H1 (cell line): ENCODE measurements at regions not wholly inside any gene's neighbourhood (a gene's known extent, or its start where the extent isn't known, plus 50 kb on each side); places are given as distances from the start of the nearest gene placed in this dataset.

ENCODE experiments used
- CTCF ChIA-PET: fragments of 300-600 bp; sonication (Branson Sonifier 250); formaldehyde crosslinking; loops from one replicate; lab custom pipeline; 2021; ENCODE audit not compliant: partially characterized antibody; lab: Charles Lee
- POLR2A ChIA-PET: fragments of 300-600 bp; sonication (Branson Sonifier 250); formaldehyde crosslinking; loops from one replicate; lab custom pipeline; 2021; ENCODE audit warnings: inconsistent platforms; ENCODE audit not compliant: partially characterized antibody; lab: Charles Lee
- DNase-seq, 2 experiments: peaks; one replicate each; pipeline versions ENCODE4 v3.0.0 to v3.0.0-alpha.2; 2010 to 2022; ENCODE audit warnings: low spot score in 2 of 2, low read depth in 1 of 2, mixed read lengths in 1 of 2
- FAIRE-seq: peaks from 2 replicates; lab custom pipeline; 2011; peaks lifted over from hg19 to GRCh38; lab: Jason Lieb, UNC
- H2AFZ ChIP-seq: 2 replicates; pipeline ENCODE4 v1.8.1; 2012; ENCODE audit warnings: low read length, inconsistent platforms
- H2AK5ac ChIP-seq: 2 replicates; pipeline ENCODE4 v1.6.1; 2013; ENCODE audit warnings: low read depth, low read length
- H2BK120ac ChIP-seq: replicated peaks from 2 replicates; pipeline ENCODE3; 2013; ENCODE audit warnings: low read depth, low read length, inconsistent platforms
- H2BK12ac ChIP-seq: 2 replicates; pipeline ENCODE4 v1.6.1; 2013; ENCODE audit warnings: low read depth, low read length
- H2BK15ac ChIP-seq: 2 replicates; pipeline ENCODE4 v1.6.1; 2013; ENCODE audit warnings: low read length
- H2BK20ac ChIP-seq: 2 replicates; pipeline ENCODE4 v1.6.1; 2013; ENCODE audit warnings: low read length
- H2BK5ac ChIP-seq: 2 replicates; pipeline ENCODE4 v1.6.1; 2013; ENCODE audit warnings: low read depth, low read length
- H3K14ac ChIP-seq: 2 replicates; pipeline ENCODE4 v1.6.1; 2013; ENCODE audit warnings: inconsistent platforms; ENCODE audit not compliant: insufficient read length
- H3K18ac ChIP-seq: 2 replicates; pipeline ENCODE4 v1.6.1; 2013; ENCODE audit warnings: low read length; ENCODE audit errors: extremely low read depth
- H3K23ac ChIP-seq: 2 replicates; pipeline ENCODE4 v1.6.1; 2013; ENCODE audit warnings: inconsistent platforms; ENCODE audit not compliant: insufficient read length
- H3K23me2 ChIP-seq: 2 replicates; pipeline ENCODE4 v1.6.1; 2013; ENCODE audit warnings: low read depth, low read length
- H3K27ac ChIP-seq: 2 replicates; pipeline ENCODE4 v1.6.1; 2011; ENCODE audit warnings: low read depth, low read length, inconsistent platforms
- H3K27me3 ChIP-seq, 4 experiments: replicated peaks in 1 of 4; 1 replicate in 1 of 4; 2 replicates in 3 of 4; pipeline versions ENCODE4 v1.6.1 to v1.8.1; 2011 to 2013; ENCODE audit warnings: low read length in 3 of 4, mild to moderate bottlenecking in 3 of 4, inconsistent platforms in 2 of 4, mixed read lengths in 2 of 4, moderate library complexity in 1 of 4; ENCODE audit not compliant: control insufficient read depth in 3 of 4, insufficient read depth in 3 of 4; ENCODE audit errors: extremely low read depth in 1 of 4
- H3K36me3 ChIP-seq, 4 experiments: 2 replicates each; pipeline versions ENCODE4 v1.6.1 to v1.8.1; 2011 to 2013; ENCODE audit warnings: mild to moderate bottlenecking in 4 of 4, low read length in 3 of 4, moderate library complexity in 2 of 4, control low read depth in 1 of 4, inconsistent platforms in 1 of 4; ENCODE audit not compliant: insufficient read depth in 4 of 4, control insufficient read depth in 2 of 4
- H3K4ac ChIP-seq: replicated peaks from 2 replicates; pipeline ENCODE3; 2013; ENCODE audit warnings: low read length, low read depth, mixed read lengths, inconsistent platforms; ENCODE audit not compliant: insufficient read length
- H3K4me1 ChIP-seq, 4 experiments: replicated peaks in 1 of 4; 1 replicate in 1 of 4; 2 replicates in 3 of 4; pipeline versions ENCODE4 v1.6.1 to v1.8.1; 2011 to 2013; ENCODE audit warnings: low read length in 3 of 4, inconsistent platforms in 2 of 4, mixed read lengths in 1 of 4; ENCODE audit not compliant: insufficient read depth in 4 of 4, control insufficient read depth in 3 of 4
- H3K4me2 ChIP-seq, 2 experiments: 2 replicates each; pipeline versions ENCODE4 v1.6.1 to v1.8.1; 2011 to 2013; ENCODE audit warnings: low read depth in 2 of 2, low read length in 2 of 2, control low read depth in 1 of 2, inconsistent platforms in 1 of 2, mild to moderate bottlenecking in 1 of 2; ENCODE audit not compliant: insufficient read depth in 1 of 2
- H3K4me3 ChIP-seq, 4 experiments: fragments of 200-600, 300-600 bp in 1 of 4; sonication (generic), shearing (Covaris generic), sonication (Bioruptor Twin) in 1 of 4; 2 replicates each; pipeline versions ENCODE4 v1.5.1 to v1.8.1; 2011 to 2016; ENCODE audit warnings: low read length in 4 of 4, low read depth in 3 of 4, control low read depth in 2 of 4, inconsistent platforms in 2 of 4, mild to moderate bottlenecking in 2 of 4, mixed read lengths in 1 of 4, moderate library complexity in 1 of 4; ENCODE audit not compliant: insufficient read depth in 2 of 4; ENCODE audit errors: extremely low read depth in 1 of 4
- H3K56ac ChIP-seq: replicated peaks from 2 replicates; pipeline ENCODE3; 2013; ENCODE audit warnings: low read depth, mild to moderate bottlenecking, mixed read lengths, low read length, inconsistent platforms; ENCODE audit not compliant: insufficient read length
- H3K79me1 ChIP-seq: 2 replicates; pipeline ENCODE4 v1.6.1; 2013; ENCODE audit warnings: low read depth, low read length, control low read depth
- H3K79me2 ChIP-seq, 2 experiments: 2 replicates each; pipeline versions ENCODE4 v1.6.1 to v1.8.1; 2012 to 2013; ENCODE audit warnings: low read length in 2 of 2, mild to moderate bottlenecking in 2 of 2, inconsistent platforms in 1 of 2; ENCODE audit not compliant: insufficient read depth in 2 of 2, control insufficient read depth in 1 of 2
- H3K9ac ChIP-seq, 4 experiments: replicated peaks in 1 of 4; 1 replicate in 1 of 4; 2 replicates in 3 of 4; pipeline versions ENCODE4 v1.6.1 to v1.8.1; 2011 to 2013; ENCODE audit warnings: low read depth in 3 of 4, low read length in 3 of 4, control low read depth in 2 of 4, mild to moderate bottlenecking in 2 of 4, moderate library complexity in 2 of 4, inconsistent platforms in 1 of 4; ENCODE audit errors: extremely low read depth in 1 of 4
- H3K9me3 ChIP-seq, 2 experiments: 2 replicates each; pipeline versions ENCODE4 v1.6.1 to v1.8.1; 2012 to 2013; ENCODE audit warnings: mild to moderate bottlenecking in 2 of 2, moderate library complexity in 2 of 2, control low read depth in 1 of 2, inconsistent platforms in 1 of 2, low read depth in 1 of 2, low read length in 1 of 2, mixed read lengths in 1 of 2; ENCODE audit not compliant: insufficient read depth in 2 of 2
- H4K20me1 ChIP-seq, 2 experiments: replicated peaks in 1 of 2; 2 replicates each; pipeline versions ENCODE3 to v1.8.1; 2011 to 2013; ENCODE audit warnings: inconsistent platforms in 2 of 2, low read length in 2 of 2, mild to moderate bottlenecking in 1 of 2; ENCODE audit not compliant: insufficient read depth in 2 of 2, control insufficient read depth in 1 of 2
- H4K5ac ChIP-seq: 2 replicates; pipeline ENCODE4 v1.6.1; 2013; ENCODE audit warnings: low read length, low read depth, mixed read lengths, inconsistent platforms; ENCODE audit not compliant: insufficient read length
- H4K8ac ChIP-seq: 2 replicates; pipeline ENCODE4 v1.8.0; 2013; ENCODE audit warnings: mild to moderate bottlenecking, moderate library complexity, low read length, inconsistent platforms; ENCODE audit not compliant: insufficient read depth; ENCODE audit errors: extremely low read depth
- H4K91ac ChIP-seq: replicated peaks from 2 replicates; pipeline ENCODE3; 2013; ENCODE audit warnings: low read length, mixed read lengths, inconsistent platforms; ENCODE audit not compliant: insufficient read length
- ATF2 ChIP-seq: IDR thresholded peaks from 2 replicates; pipeline ENCODE4 v1.6.1; 2012; ENCODE audit warnings: low read length, inconsistent platforms
- CHD2 ChIP-seq: IDR thresholded peaks from 2 replicates; pipeline ENCODE4 v1.6.1; 2012; ENCODE audit warnings: low read length, improper control_type of control experiment
- EZH2 ChIP-seq: fragments of 200-600 bp; sonication (generic); IDR thresholded peaks from 2 replicates; pipeline ENCODE4 v1.7.1; 2012; ENCODE audit warnings: low read depth, mild to moderate bottlenecking, moderate library complexity, low read length, inconsistent platforms; ENCODE audit not compliant: severe bottlenecking
- FOSL1 ChIP-seq: IDR thresholded peaks from 2 replicates; pipeline ENCODE4 v1.6.1; 2011; ENCODE audit warnings: mild to moderate bottlenecking, low read depth, low read length, moderate library complexity; ENCODE audit not compliant: insufficient read depth
- GABPA ChIP-seq: IDR thresholded peaks from 2 replicates; pipeline ENCODE4 v1.6.1; 2011; ENCODE audit warnings: mild to moderate bottlenecking, low read length, moderate library complexity, borderline replicate concordance; ENCODE audit not compliant: insufficient read depth
- KDM1A ChIP-seq: fragments of 200-600, 300-600 bp; sonication (generic); IDR thresholded peaks from 2 replicates; pipeline ENCODE4 v1.7.1; 2016; ENCODE audit warnings: mild to moderate bottlenecking, low read length, borderline replicate concordance
- MAX ChIP-seq: IDR thresholded peaks from 2 replicates; pipeline ENCODE4 v1.6.1; 2012; ENCODE audit warnings: inconsistent platforms
- NRF1 ChIP-seq: IDR thresholded peaks from 2 replicates; pipeline ENCODE4 v1.6.1; 2011; ENCODE audit warnings: mild to moderate bottlenecking, low read depth, low read length, improper control_type of control experiment
- PHF8 ChIP-seq: fragments of 200-600 bp; sonication (generic); conservative IDR thresholded peaks from 2 replicates; pipeline ENCODE4 v1.7.1; 2012; ENCODE audit warnings: low read depth, mild to moderate bottlenecking, inconsistent platforms, low read length, moderate library complexity
- POU5F1 ChIP-seq: IDR thresholded peaks from 2 replicates; pipeline ENCODE4 v1.6.1; 2011; ENCODE audit warnings: low read depth, mild to moderate bottlenecking, low read length, moderate library complexity
- RFX5 ChIP-seq: IDR thresholded peaks from 2 replicates; pipeline ENCODE4 v1.6.1; 2011; ENCODE audit warnings: low read depth, low read length, improper control_type of control experiment, borderline replicate concordance
- RXRA ChIP-seq: IDR thresholded peaks from 2 replicates; pipeline ENCODE4 v1.6.1; 2011; ENCODE audit warnings: low read depth, mild to moderate bottlenecking, low read length, moderate library complexity; ENCODE audit not compliant: insufficient read depth
- TAF1 ChIP-seq: IDR thresholded peaks from 2 replicates; pipeline ENCODE4 v1.6.1; 2011; ENCODE audit warnings: mild to moderate bottlenecking, low read depth, low read length
- TEAD4 ChIP-seq: IDR thresholded peaks from 2 replicates; pipeline ENCODE4 v1.6.1; 2012; ENCODE audit warnings: low read depth, low read length, inconsistent platforms, mixed read lengths

- FAIRE-seq = no peak
- peaks cover 9 to 16% of the 10 kb centered on the region in 2 experiments for H3K9me3 ChIP-seq
- no peaks in the 10 kb centered on the region for H3K79me1 ChIP-seq
- H2AFZ ChIP-seq = no peak overlapping the region
- H3K23ac ChIP-seq = no peak overlapping the region
- no peaks in the 10 kb centered on the region for H3K27me3 ChIP-seq
- no peak overlapping the region for H2BK5ac ChIP-seq
- no peak overlapping the region for H2BK15ac ChIP-seq
- DNase-seq = no peak
- H4K5ac ChIP-seq = no peak overlapping the region
- H3K4me3 ChIP-seq = no peak overlapping the region
- H3K4me1 ChIP-seq = no peaks in the 10 kb centered on the region
- ChIA-PET POLR2A (no interaction called here), CTCF (interaction anchor here (0.8 to 2.0 kb wide), 2 partner anchors 12 to 48 kb away, joined by 3 to 6 read pairs; no protein-coding TSS in a partner anchor)
- H4K20me1 ChIP-seq = no peaks in the 10 kb centered on the region
- no peaks in the 10 kb centered on the region for H3K36me3 ChIP-seq
- H3K4me2 ChIP-seq = no peak overlapping the region
- no peaks in the 10 kb centered on the region for H3K79me2 ChIP-seq
- no peak overlapping the region for H4K8ac ChIP-seq
- H4K91ac ChIP-seq = no peak overlapping the region
- H3K23me2 ChIP-seq = no peaks in the 10 kb centered on the region
- H2AK5ac ChIP-seq = no peak overlapping the region
- H3K4ac ChIP-seq = no peak overlapping the region
- no peak overlapping the region for H3K9ac ChIP-seq
- H3K14ac ChIP-seq = no peak overlapping the region
- no peak overlapping the region for H3K56ac ChIP-seq
- no peak overlapping the region for H3K27ac ChIP-seq
- H2BK20ac ChIP-seq = no peak overlapping the region
- H2BK12ac ChIP-seq = no peak overlapping the region
- H2BK120ac ChIP-seq = no peak overlapping the region
- H3K18ac ChIP-seq = no peak overlapping the region
- TF ChIP-seq EZH2 (no peak), KDM1A (no peak), TEAD4 (no peak), FOSL1 (no peak), NRF1 (no peak), POU5F1 (no peak), PHF8 (no peak), TAF1 (no peak), RXRA (no peak), MAX (no peak), GABPA (no peak), CHD2 (no peak), ATF2 (no peak), RFX5 (no peak)
Observed at GRCh38 chr18:44258086-44258485, 422.6 kb upstream of the SETBP1 start.
